ENCODE measurements at regions not wholly inside any gene's neighbourhood (a gene's known extent, or its start where the extent isn't known, plus 50 kb on each side); places are given as distances from the start of the nearest gene placed in this dataset.

DNA sequence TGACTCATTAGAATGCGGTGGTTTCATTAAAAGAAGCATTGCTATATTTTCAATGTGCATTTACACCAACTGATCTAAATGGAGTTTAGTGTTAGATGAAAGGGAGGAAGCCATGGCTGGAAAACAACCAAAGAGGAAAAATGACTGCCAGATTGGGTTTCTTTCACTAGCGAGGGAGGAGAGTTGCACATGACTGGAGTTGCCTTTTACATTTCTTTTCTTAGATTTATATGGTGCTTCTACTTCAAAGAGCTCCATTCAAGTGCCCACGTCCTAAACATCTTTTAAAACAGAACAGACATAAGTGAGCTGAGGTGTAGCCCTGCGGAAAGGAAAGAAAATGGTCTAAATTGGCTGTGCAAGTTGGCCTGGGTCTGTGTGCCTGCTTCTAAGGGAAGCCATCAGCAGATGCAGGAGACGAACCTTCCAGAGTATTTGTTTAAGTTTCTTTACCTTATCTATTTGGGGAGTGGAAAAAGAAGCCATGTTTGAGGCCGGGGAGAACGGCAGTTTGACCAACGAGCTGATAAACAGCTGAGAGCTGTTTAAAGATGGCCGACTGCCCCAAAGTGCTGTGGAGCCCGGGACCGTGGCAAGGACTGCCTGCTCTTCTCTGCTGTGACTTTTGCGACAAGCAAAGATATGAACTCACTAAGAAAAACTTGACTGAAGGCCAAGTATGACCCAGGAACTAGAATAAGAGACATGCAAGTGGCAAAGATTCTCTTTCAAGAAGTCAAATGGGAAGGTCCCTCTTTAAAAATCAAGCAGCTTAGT lies 327.0 kb downstream of the ZNF516 start:
- no peak for TF ChIP-seq CTCF (conservative IDR thresholded peaks at IDR 0.05; ENCODE audit: low read depth in 2 of 2)
- TF ChIP-seq POLR2AphosphoS5 (IDR thresholded peaks at IDR 0.05; ENCODE audit: low read depth), result no peak
- TF ChIP-seq ZNF331 (CRISPR knock-in tag; IDR thresholded peaks at IDR 0.05; ENCODE audit: low read depth), result no peak
- TF ChIP-seq, protein P1, sequence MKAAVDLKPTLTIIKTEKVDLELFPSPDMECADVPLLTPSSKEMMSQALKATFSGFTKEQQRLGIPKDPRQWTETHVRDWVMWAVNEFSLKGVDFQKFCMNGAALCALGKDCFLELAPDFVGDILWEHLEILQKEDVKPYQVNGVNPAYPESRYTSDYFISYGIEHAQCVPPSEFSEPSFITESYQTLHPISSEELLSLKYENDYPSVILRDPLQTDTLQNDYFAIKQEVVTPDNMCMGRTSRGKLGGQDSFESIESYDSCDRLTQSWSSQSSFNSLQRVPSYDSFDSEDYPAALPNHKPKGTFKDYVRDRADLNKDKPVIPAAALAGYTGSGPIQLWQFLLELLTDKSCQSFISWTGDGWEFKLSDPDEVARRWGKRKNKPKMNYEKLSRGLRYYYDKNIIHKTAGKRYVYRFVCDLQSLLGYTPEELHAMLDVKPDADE (IDR thresholded peaks at IDR 0.05), result no peak
- TF ChIP-seq EZH2 (IDR thresholded peaks at IDR 0.05; ENCODE audit: low read depth, unreplicated experiment), result no peak
- no peak for TF ChIP-seq JUNB (IDR thresholded peaks at IDR 0.05; ENCODE audit: unreplicated experiment)
- no peak for TF ChIP-seq EZH2phosphoT487 (IDR thresholded peaks at IDR 0.05; ENCODE audit: unreplicated experiment)

Measured in GM23338 (cell line).